Stimulated activated CD8-positive, alpha-beta memory T cell treated with anti-CD3 and anti-CD28 coated beads, Interleukin-7, amount 100 ng/mL, for 4 hours (primary cell): ENCODE measurements at regions not wholly inside any gene's neighbourhood (a gene's known extent, or its start where the extent isn't known, plus 50 kb on each side); places are given as distances from the start of the nearest gene placed in this dataset.
"Not testable (repeated sequence)": the region's sequence is repeated elsewhere in the genome, so short reads cannot be mapped to it uniquely, and the experiment has no call there.

Experiments used
- DNase-seq, 2 donors: peaks; one replicate each; pipeline ENCODE4 v3.0.0-alpha.2; 2020; ENCODE audit warnings: low read depth in 2 of 2

GRCh38 chr1:166616206-166616605, 223.1 kb upstream of the POGK start:
- no peak for DNase-seq

DNA sequence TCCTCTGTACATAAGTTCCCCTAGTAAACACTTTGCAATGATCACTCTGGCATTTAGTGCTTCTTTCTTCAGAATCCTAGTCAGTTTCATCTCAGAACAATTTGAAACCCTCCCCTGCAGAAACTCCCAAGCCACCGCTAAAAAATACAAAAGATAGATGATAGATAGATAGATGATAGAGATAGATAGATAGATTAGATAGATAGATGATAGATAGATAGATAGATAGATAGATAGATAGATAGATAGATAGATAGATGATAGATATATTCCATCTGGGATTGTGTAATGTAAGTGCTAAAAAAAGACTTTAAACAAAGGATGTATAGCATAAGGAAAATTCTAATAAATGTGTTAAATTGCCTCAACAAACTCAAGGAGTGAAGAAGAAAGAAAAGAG, 212.6 kb upstream of the POGK start:
- DNase-seq = no peak

DNA sequence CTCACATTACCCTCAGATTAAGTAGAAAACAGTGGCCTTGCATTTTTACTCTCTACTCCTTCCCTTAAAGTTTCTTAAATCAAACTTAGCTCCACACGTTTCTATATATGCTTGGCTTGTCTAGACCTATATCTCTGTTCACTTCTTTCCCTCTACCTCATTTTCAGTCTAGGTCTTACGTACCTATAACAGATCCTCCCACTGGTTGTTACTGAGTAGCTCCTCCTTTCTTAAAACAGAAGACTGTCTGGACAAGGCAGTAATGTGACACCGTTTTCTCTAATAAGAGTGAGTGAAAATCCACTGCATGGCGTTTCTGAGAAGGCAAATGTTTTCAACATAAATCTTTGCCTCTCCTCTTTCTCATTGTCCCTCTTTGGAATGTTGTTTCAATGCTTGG, 211.7 kb upstream of the POGK start:
- DNase-seq = no peak

GRCh38 chr1:166628259-166628658, 211.0 kb upstream of the POGK start:
- DNase-seq = no peak

DNA sequence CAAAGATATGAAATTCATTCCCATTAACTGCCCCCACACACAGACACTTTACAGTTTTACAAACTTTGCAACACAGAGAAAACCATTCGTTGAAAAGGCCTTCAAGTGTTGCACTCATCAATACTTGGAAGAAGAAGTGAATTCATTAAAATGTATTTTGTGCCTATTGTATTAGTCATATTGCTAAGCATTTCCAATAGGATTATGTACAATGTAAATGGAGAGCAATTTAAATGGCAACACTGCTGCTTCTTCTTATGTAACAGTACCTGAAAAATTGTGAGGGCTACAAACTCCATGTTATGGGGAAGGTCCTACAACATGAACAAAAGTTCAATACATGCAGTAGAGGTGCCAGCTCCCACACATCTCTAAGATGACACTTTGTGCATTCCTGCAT, 209.3 kb upstream of the POGK start:
- no peak for DNase-seq

- no peak for DNase-seq
Observed at GRCh38 chr1:166630369-166630768, 208.9 kb upstream of the POGK start.

GRCh38 chr1:166638137-166638536, 201.1 kb upstream of the POGK start:
- DNase-seq = no peak

- not testable (repeated sequence) for DNase-seq
Observed at GRCh38 chr1:166657228-166657627, 182.0 kb upstream of the POGK start.

DNA sequence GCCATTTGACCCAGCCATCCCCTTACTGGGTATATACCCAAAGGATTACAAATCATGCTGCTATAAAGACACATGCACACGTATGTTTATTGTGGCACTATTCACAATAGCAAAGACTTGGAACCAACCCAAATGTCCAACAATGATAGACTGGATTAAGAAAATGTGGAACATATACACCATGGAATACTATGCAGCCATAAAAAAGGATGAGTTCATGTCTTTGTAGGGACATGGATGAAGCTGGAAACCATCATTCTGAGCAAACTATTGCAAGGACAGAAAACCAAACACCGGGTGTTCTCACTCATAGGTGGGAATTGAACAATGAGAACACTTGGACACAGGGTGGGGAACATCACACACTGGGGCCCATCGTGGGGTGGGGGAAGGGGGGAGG, 172.5 kb upstream of the POGK start:
- not testable (repeated sequence) for DNase-seq

DNA sequence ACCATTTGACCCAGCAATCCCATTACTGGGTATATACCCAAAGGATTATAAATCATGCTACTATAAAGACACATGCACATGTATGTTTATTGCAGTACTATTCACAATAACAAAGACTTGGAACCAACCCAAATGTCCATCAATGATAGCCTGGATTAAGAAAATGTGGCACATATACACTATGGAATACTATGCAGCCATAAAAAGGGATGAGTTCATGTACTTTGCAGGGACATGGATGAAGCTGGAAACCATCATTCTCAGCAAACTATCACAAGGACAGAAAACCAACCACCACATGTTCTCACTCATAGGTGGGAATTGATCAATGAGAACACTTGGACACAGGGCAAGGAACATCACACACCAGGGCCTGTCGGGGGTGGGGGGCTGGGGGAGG, 171.7 kb upstream of the POGK start:
- not testable (repeated sequence) for DNase-seq

DNA sequence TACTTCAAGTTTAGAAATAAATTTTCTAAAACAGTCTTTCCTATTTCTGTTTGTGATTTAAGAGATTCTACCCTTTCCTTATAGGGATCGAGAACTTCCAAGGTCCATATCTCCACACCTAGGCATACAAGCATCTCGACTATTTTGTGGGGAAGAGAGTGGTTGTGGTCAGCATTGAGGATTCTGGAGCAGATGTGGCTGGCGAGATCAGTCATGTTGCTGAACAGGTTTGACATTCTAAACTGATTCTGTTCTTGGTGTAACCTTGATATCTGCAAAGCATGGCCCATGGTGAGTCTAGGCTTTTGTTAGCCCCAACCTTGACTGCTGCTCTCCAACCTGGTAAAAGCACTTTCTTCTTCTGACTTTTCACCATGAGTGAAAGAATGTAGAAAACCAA, 167.6 kb upstream of the POGK start:
- DNase-seq = no peak

GRCh38 chr1:166673722-166674121, 165.6 kb upstream of the POGK start:
- DNase-seq = no peak

DNA sequence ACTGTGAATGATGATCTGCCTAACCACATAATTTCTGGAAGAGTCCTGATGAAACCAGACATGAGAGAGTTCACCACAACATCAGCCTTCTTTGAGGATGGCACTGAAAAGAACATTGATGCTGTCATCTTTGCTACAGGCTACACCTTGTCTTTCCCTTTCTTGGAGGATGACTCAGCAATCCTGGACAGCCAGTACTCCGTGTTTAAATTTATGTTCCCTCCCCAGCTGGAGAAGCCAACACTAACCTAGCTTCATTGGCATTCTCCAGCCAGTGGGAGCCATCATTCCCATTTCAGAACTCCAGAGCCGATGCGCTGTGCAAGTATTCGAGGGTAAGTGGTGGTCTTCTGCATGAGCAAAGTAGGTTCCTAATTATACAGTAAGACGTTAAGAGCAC, 164.1 kb upstream of the POGK start:
- DNase-seq = no peak

DNA sequence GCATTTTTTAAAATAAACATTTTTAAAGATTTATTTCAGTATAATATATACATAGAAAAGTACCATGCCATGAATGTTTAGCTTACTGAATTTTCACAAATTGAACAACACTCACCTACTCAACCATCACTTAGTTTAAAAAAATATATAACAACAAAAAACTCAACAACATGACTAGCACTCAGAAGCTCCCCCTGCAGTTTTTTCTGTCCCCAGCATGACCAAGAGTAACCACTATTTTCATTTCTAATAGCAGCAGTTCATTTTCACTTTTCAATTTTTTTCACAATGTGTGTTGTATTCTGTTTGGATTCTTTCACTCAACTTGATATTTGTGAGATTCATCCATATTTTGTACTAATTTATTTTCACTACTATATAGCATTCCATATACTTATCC, 162.3 kb upstream of the POGK start:
- DNase-seq = no peak

GRCh38 chr1:166679369-166679768, 159.9 kb upstream of the POGK start:
- no peak for DNase-seq

GRCh38 chr1:166682588-166682987, 156.7 kb upstream of the POGK start:
- no peak for DNase-seq

- DNase-seq = not testable (repeated sequence)
Observed at GRCh38 chr1:166684669-166685068, 154.6 kb upstream of the POGK start.

- no peak for DNase-seq
Observed at GRCh38 chr1:166685200-166685599, 154.1 kb upstream of the POGK start.

- not testable (repeated sequence) for DNase-seq
Observed at GRCh38 chr1:166685891-166686290, 153.4 kb upstream of the POGK start.

- DNase-seq = not testable (repeated sequence)
Observed at GRCh38 chr1:166690596-166690995, 148.7 kb upstream of the POGK start.

- DNase-seq = no peak
Observed at GRCh38 chr1:166691476-166691875, 147.8 kb upstream of the POGK start.

DNA sequence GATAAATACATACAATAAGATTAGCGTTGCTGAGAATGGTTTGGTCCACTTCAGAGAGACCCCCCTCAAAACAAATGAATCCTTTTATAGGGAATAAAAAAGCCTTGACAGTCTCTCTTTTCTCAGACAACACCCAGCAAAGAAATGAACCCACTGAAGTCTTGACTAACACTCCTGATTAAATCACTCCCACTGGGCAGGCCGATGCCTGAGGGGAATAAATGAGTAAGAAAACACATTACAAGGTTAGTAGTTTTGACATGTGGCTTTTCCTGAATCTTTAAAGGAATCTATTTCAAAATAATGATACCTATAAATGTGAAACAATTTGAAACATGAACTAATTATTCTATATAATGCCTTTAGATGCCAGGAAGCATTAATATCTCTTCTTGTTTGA, 146.9 kb upstream of the POGK start:
- no peak for DNase-seq

DNA sequence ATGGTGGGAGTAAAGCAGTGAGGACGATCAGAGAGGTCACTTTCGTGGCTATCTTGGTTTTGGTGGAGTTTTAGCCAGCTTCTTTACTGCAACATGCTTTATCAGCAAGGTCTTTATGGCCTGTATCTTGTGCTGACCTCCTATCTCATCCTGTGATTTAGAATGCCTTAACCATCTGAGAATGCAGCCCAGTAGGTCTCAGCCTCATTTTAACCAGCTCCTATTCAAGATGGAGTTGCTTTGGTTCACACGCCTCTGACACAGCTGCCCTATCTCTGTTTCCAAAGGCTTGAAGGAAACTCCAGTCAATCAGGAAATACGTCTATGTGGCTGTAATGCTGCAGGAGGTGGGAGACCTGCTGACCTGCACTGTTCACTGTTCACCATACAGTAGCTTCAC, 146.1 kb upstream of the POGK start:
- no peak for DNase-seq

DNA sequence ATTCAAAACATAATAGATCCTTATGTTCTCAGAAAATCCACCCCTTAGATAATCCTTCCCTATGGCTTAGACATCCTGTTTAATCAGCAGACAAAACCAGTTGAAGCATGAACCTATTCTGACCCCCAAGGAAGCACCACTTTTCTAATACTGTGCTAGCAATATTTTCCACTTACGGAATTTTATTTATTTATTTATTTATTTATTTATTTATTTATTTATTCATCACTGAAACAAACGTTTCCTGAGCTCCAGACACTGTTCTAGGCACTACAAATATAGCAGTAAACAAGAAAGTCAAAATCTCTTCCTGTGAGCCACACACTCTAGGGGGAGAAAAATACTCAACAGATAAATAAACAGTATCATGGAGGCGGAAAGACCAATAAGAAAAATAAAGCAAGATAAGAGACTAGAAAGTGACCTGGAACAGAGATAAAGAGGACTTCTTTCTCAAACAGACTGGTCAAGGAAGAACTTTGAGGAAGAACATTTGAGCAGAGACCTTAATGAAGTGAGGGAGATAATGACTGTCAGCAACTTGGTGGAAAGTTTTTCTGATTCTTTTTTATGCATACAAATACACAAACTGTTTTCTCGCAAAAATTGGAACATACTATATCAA, 145.5 kb upstream of the POGK start:
- no peak for DNase-seq
